PC-3 (cell line): ENCODE measurements at regions not wholly inside any gene's neighbourhood (a gene's known extent, or its start where the extent isn't known, plus 50 kb on each side); places are given as distances from the start of the nearest gene placed in this dataset.

ENCODE experiments used
- ATAC-seq: fragments of 200-7000 bp; cut with Tn5 transposase; 2 replicates; pipeline ENCODE4 v1.9.1; 2020; ENCODE audit warnings: mild to moderate bottlenecking, moderate library complexity
- BruUV-seq: library from RNA; stranded (reverse); fragments of 400-500 nt; replicated peaks from 2 replicates; lab custom pipeline; 2021; lab: Mats Ljungman, UMichigan
- CTCF ChIA-PET: fragments of 300-600 bp; sonication (Branson Sonifier 250); formaldehyde crosslinking; loops from one replicate; lab custom pipeline; 2022; ENCODE audit warnings: antibody characterized with exemption; lab: Charles Lee
- POLR2A ChIA-PET: fragments of 300-600 bp; sonication (Branson Sonifier 250); formaldehyde crosslinking; loops from one replicate; lab custom pipeline; 2022; ENCODE audit warnings: antibody characterized with exemption; ENCODE audit not compliant: unreplicated experiment; lab: Charles Lee
- DNase-seq: peaks from one replicate; pipeline ENCODE4 v3.0.0-alpha.2; 2015
- H2AFZ ChIP-seq: fragments of 300-600 bp; sonication (generic); 2 replicates; pipeline ENCODE4 v1.6.0; 2016; ENCODE audit warnings: antibody characterized with exemption, low read length
- H3F3A ChIP-seq: fragments of 300-600 bp; sonication (generic); one replicate; pipeline ENCODE4 v1.6.0; 2017; ENCODE audit warnings: antibody characterized with exemption, low read length, control low read depth, mild to moderate bottlenecking; ENCODE audit not compliant: unreplicated experiment
- H3K27ac ChIP-seq: fragments of 300-600 bp; sonication (generic); 2 replicates; pipeline ENCODE4 v1.5.1; 2016; ENCODE audit warnings: mild to moderate bottlenecking, low read length
- H3K27me3 ChIP-seq: fragments of 300-600 bp; sonication (generic); 2 replicates; pipeline ENCODE4 v1.6.1; 2016; ENCODE audit warnings: low read length, mixed read lengths
- H3K36me3 ChIP-seq: fragments of 300-600 bp; sonication (generic); 2 replicates; pipeline ENCODE4 v1.6.1; 2016; ENCODE audit warnings: low read depth, mixed run types, low read length, mixed read lengths
- H3K4me1 ChIP-seq: fragments of 300-600 bp; sonication (generic); 2 replicates; pipeline ENCODE4 v1.5.1; 2016; ENCODE audit warnings: low read length; ENCODE audit not compliant: insufficient read depth
- H3K4me2 ChIP-seq: fragments of 300-600 bp; sonication (generic); 2 replicates; pipeline ENCODE4 v1.6.0; 2016; ENCODE audit warnings: low read length
- H3K4me3 ChIP-seq: fragments of 300-600 bp; sonication (generic); 2 replicates; pipeline ENCODE4 v1.5.1; 2016; ENCODE audit warnings: mild to moderate bottlenecking, low read length, mixed read lengths
- H3K79me2 ChIP-seq: fragments of 300-600 bp; sonication (generic); 2 replicates; pipeline ENCODE4 v1.6.1; 2017; ENCODE audit warnings: low read length, mixed read lengths
- H3K9ac ChIP-seq: fragments of 300-600 bp; sonication (generic); 2 replicates; pipeline ENCODE4 v1.6.0; 2016; ENCODE audit warnings: mild to moderate bottlenecking, low read length
- H3K9me2 ChIP-seq: fragments of 300-600 bp; sonication (generic); replicated peaks from 2 replicates; pipeline ENCODE4 v1.6.1; 2016; ENCODE audit warnings: mixed run types, low read length, mixed read lengths
- H3K9me3 ChIP-seq: fragments of 300-600 bp; sonication (generic); 2 replicates; pipeline ENCODE4 v1.6.1; 2016; ENCODE audit warnings: low read length, mixed read lengths
- H4K20me1 ChIP-seq: fragments of 300-600 bp; sonication (generic); 2 replicates; pipeline ENCODE4 v1.6.1; 2016; ENCODE audit warnings: low read length, mixed read lengths
- CTCF ChIP-seq: fragments of 300-600 bp; sonication (generic); conservative IDR thresholded peaks from 2 replicates; pipeline ENCODE4 v1.5.1; 2017; ENCODE audit warnings: antibody characterized with exemption, low read depth, mild to moderate bottlenecking, low read length
- EZH2 ChIP-seq: fragments of 300-600 bp; sonication (generic); IDR thresholded peaks from one replicate; pipeline ENCODE4 v1.6.1; 2017; ENCODE audit warnings: antibody characterized with exemption, mild to moderate bottlenecking, low read length; ENCODE audit not compliant: unreplicated experiment
- EZH2phosphoT487 ChIP-seq: fragments of 300-600 bp; sonication (generic); IDR thresholded peaks from 2 replicates; pipeline ENCODE4 v1.6.1; 2018; ENCODE audit warnings: mild to moderate bottlenecking, antibody characterized with exemption, low read length, borderline replicate concordance
- intact Hi-C: fragments of 100-400 bp; cut with micrococcal nuclease; formaldehyde crosslinking; loops from 2 replicates; pipeline ENCODE4 v1.9.0; 2023

DNA sequence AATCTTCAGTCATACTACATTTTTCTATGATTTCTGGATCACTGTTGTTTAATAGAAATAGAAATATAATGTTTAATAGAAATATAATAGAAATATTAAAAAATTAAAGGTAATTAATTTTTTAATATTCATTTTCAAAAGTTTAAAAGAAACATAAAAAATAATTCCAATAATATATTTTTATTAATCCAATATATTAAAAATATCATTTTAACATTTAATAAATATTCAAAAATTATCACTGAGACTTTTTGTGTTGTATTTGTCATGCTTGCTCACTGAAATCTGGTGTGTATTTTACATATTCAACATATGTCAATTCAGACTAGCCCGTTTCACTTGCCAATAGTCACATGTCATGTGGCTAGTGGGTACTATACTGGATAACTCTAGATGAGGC lies 80.6 kb upstream of the SLCO6A1 start:
- Histone ChIP-seq H3K4me3 (no peak overlapping the region), H3K36me3 (no peaks in the 10 kb centered on the region), H4K20me1 (no peaks in the 10 kb centered on the region), H3K9me2 (no peaks in the 10 kb centered on the region), H3K9me3 (no peaks in the 10 kb centered on the region), H3K4me2 (no peak overlapping the region), H3F3A (no peaks in the 10 kb centered on the region), H3K79me2 (no peaks in the 10 kb centered on the region), H2AFZ (no peak overlapping the region), H3K27me3 (no peaks in the 10 kb centered on the region), H3K4me1 (peaks cover 6% of the 10 kb centered on the region; the same call in 1 of the 2 replicates), H3K9ac (no peak overlapping the region), H3K27ac (no peak overlapping the region)
- BruUV-seq: no TSS peak
- intact Hi-C loops: no loop called here
- ATAC-seq (no peak), DNase-seq (no peak)
- ChIA-PET CTCF (no interaction called here), POLR2A (no interaction called here)
- TF ChIP-seq CTCF (no peak), EZH2phosphoT487 (no peak), EZH2 (no peak)

GRCh38 chr5:102581011-102581410 lies 82.2 kb upstream of the SLCO6A1 start:
- intact Hi-C loops: loop anchor here (5.0 kb wide), 2 partner anchors 211 to 556 kb away; no protein-coding TSS in a partner anchor
- Histone ChIP-seq H2AFZ (no peak overlapping the region), H3K9me3 (no peaks in the 10 kb centered on the region), H3K4me2 (no peak overlapping the region), H3K27me3 (no peaks in the 10 kb centered on the region), H3K9ac (no peak overlapping the region), H3K36me3 (no peaks in the 10 kb centered on the region), H3F3A (no peaks in the 10 kb centered on the region), H3K4me1 (peaks cover 6% of the 10 kb centered on the region; the same call in 1 of the 2 replicates), H3K27ac (no peak overlapping the region), H3K4me3 (no peak overlapping the region), H4K20me1 (no peaks in the 10 kb centered on the region), H3K9me2 (no peaks in the 10 kb centered on the region), H3K79me2 (no peaks in the 10 kb centered on the region)
- TF ChIP-seq EZH2phosphoT487: no peak
- no peak for TF ChIP-seq EZH2
- no peak for TF ChIP-seq CTCF
- no TSS peak for BruUV-seq
- CTCF ChIA-PET: no interaction called here
- POLR2A ChIA-PET: no interaction called here
- no peak for DNase-seq
- no peak for ATAC-seq

- Histone ChIP-seq H3K36me3 (no peaks in the 10 kb centered on the region), H3K27me3 (no peaks in the 10 kb centered on the region), H3K79me2 (no peaks in the 10 kb centered on the region), H2AFZ (no peak overlapping the region), H4K20me1 (no peaks in the 10 kb centered on the region), H3K9ac (no peak overlapping the region), H3K27ac (no peak overlapping the region), H3K9me3 (no peaks in the 10 kb centered on the region), H3K4me2 (no peak overlapping the region), H3K9me2 (no peaks in the 10 kb centered on the region), H3K4me1 (peaks cover 6% of the 10 kb centered on the region; the same call in 1 of the 2 replicates), H3K4me3 (no peak overlapping the region), H3F3A (no peaks in the 10 kb centered on the region)
- no TSS peak for BruUV-seq
- DNase-seq: no peak
- intact Hi-C loops: loop anchor here (1.0 to 5.0 kb wide), 7 partner anchors 45 to 555 kb away; no protein-coding TSS in a partner anchor
- ATAC-seq: no peak; the same call in 1 of the 2 replicates
- TF ChIP-seq EZH2phosphoT487 (no peak), EZH2 (no peak), CTCF (no peak)
- CTCF ChIA-PET: no interaction called here
- POLR2A ChIA-PET: no interaction called here
Measured at GRCh38 chr5:102582696-102583095, 83.9 kb upstream of the SLCO6A1 start.
